8988T (cell line): ENCODE measurements at regions not wholly inside any gene's neighbourhood (a gene's known extent, or its start where the extent isn't known, plus 50 kb on each side); places are given as distances from the start of the nearest gene placed in this dataset.

Experiments
- DNase-seq: peaks from one replicate; pipeline ENCODE4 v3.0.0; 2011

DNA sequence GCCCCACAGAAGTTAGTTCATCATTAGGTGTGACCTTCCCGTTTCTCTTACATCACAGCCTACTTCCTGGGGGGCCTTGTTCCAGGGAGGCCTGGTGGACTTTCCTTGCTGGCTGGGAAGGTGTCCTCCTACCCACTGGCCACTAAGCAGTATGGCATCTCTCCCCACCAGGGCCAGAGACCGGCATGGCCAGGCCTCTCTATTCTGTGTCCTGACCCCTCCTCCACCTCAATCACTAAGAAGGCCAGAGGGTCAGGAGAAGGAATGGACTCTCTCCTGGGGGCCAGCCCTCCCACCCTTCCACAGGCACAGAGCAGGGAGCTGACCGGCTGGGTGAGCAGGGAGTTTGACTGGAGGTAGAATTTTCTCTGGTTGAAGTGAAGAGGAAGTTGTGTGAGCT is 81.9 kb downstream of the PJA1 start:
- DNase-seq: no peak

DNA sequence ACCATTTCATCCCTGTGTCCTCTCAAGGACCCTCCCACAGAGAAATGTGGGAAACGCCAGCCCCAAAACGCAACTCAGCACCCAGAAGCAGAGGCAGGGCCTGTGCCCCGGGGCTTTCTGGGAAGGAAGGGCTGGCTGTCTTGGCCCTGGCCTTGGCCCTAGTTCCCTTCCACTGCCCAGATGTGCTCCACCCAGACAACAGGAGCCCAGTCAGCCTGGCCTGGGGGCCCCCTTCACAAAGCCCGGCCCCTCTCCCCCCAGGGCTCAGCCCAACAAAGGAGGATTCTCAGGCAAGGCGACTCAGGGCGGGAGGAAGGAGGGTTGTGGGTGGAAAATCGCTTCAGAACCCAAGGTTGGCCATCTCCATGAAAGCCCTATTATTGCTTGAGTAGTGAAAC is 82.5 kb downstream of the PJA1 start:
- DNase-seq: no peak

DNA sequence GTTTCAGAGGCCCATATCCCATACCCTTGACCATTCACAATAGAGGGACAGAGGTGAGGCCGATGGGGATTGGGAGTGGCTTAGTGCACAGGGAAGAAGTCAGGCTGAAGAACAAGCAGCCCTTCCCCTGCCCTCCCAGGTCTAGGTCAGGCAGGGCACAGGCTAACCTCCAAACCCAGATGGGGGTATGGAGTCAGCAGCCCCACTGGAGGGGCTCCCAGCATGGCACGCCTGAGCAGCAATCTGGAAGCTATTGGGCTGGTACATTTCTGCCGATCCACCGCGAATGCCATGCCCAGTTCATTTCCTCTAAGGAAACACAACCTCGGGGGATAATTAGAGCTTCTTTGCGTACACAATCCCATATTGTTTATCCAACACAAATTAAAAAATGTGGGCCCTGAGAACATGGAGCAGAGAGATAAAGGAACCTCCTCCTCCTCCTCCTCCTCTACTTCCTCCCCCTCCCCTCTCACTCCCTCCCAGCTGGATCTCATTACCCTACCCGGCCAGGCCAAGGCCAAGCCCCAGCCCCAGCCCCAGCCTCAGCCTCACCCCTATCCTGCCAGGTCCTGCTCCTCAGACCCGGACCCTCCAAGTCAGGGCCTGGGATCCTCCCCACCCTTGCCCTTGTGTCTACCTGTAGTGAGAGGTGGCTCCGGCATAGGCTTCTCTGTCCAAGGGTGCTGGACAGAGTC is 83.0 kb downstream of the PJA1 start:
- no peak for DNase-seq

DNA sequence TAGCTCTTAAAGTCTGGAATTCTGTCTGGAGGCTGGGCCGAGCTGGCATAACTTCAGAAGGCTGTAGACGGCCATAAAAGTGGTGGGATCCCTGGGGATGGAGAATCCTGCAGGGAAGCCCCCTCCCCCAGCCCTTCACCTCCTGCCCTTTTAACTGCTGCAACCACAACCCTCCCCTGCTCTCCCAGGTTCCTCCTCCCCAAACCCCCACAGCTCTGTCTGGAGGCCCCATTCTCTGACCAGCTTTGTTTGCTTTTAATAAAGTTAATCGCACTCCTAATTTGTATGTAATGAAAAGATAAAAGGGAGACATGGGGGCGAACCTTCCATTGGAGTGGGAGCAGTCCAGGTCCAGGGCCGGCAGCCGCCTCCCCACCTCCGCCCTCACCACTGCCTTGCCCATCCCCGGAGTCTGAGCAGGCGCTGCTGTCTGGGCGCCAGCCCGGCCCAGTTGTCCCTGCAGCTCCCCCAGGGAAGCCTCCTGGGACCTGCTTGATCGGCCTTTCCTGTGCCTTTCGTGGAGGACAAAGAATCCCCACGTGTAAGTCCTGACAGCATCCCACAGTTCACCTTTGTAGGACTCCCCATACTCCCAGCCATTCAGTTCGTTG is 84.3 kb downstream of the PJA1 start:
- DNase-seq: no peak

DNA sequence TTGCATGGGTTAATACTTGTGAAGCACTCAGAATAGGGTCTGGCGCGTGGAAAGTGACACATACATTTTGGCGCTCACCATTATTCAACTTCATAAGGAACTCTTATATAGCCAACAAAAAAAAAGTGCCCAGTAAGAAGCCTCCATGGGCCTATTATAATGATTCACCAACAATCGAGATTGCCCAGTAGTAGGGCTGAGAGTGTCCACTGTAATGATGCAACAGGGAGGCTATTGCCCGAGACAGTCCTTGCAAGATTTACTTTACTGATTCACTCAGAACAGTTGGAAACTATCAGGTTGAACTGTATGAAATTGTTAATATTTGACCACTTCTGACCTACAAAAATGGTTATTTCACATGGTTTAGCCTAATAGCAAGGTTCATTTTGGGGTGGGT is 86.0 kb downstream of the PJA1 start:
- DNase-seq: no peak

DNA sequence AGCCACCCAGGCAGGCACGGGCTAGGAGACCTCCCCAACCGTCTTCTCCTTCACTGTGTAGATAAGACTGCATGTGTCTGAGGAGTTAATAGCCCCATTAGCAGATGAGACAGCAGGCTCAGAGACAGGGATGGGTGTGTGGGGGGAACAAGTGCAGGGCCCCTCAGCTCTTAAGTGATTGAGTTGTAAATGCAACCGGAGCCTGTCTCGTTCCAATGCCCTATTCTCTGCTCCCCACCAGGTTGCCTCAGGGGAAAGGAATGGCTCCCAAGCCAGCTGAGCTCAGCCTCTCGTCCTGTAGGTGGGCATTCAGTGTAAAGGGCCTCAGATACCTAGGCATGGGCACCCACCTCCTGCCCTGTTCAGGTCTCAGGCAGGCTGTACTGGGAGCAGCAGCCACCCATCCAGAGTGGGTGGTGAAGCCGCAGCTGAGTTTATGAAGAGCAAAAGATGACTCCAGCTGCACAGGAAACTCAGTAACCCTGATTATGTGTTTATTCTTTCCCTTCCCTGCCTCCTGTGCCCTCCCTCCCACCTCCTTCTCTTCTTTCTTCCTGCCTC is 87.3 kb downstream of the PJA1 start:
- DNase-seq: no peak

DNA sequence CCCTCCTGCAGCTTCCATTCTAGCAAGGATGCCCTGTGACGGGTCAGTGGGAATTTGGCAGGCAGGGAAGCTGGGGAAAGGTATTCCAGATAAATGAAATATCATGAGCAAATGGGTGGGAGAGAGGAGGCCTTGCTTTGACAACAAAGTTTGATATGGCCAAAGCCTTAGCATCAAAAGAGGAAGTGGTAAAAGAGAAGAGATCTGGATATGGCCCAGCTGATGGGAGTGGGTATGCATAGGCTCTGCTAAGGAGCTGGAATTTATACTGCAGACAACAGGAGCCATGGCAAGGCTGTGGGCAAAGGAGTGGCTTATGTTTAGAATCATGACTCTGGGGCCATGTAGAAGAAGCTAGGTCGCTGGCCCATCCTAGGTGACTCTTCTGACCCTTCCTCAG is 89.2 kb downstream of the PJA1 start:
- DNase-seq: no peak

DNA sequence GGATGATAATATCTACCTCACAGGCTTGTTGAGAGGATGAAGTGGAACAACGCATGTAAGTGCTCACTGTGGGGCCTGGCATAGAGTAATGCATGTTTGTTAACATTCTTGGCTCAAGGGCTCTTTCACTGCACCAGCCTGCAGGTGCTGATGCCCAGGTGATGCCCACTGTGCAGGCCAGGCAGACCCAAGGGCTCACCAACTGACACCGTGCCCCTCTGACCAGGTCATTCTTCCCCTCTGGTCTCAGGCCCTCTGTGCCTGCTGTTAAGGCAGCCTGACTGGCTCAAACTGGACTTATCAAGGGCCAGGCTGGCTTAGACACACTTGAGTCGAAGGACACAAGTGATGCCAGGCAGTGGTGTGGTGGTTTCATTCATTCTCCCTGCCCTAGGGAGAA is 90.5 kb downstream of the PJA1 start:
- DNase-seq: no peak

DNA sequence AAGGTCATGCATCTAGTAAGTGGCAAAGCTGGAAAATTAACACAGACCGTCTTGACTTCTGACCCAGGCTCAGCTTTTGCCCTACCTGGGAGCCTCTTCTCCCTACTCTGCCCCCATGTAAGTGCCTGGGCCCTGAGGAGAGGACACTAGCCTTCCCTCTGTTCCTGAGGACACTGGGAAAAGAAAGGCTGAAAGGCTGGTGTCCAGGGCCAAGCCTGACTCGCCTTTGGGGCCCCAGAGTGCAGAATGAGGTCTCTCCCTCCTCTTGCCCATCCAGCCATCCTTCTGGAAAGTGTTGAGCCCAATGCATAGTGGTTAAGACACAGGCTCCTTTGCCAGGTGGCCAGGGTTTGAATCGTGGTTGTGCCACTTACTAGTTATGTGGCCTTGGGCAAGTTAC is 91.5 kb downstream of the PJA1 start:
- DNase-seq: no peak

DNA sequence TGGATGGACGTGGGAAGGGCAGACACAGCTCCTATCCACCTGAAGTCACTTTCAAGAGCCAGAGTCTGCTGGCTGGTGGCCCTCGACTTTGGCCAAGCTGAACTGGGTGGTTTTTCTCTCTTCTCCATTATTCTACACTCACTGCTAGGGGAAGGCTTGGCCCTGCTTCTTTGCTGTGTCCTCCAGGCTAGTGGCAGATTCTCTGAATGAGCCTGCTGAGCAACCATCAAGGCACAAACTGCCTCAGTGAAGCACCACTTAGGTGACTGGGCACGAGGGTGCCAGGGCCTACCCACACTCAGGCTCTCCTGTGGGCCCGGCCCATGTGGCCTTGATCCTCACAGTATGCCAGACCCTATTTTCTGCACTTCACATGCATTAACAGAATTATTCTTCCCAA is 92.0 kb downstream of the PJA1 start:
- DNase-seq: no peak

DNA sequence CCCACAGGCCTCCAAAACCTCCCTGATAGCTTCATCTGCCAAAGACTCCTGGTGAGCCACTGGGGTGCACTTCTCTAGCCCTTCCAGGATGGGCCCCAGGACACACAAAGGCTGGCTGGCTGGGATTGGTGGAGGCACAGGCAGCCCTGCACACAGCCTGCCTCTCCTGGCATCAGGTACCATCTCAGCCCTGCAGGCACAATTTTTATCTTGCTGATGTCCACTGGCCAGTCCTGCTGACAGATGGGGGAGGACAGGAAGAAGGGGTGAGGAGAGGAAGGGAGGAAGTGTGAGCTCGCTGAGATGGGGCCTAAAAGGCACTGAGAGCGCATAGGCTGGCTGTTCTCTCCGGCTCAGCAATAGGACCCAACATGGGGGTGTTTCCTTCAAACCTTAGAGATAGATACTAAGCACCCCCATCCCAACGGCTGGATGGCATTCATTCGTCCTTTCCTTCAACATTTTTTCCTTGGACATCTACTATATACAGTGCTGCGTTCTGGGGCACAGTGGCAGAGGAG is 92.7 kb downstream of the PJA1 start:
- no peak for DNase-seq

DNA sequence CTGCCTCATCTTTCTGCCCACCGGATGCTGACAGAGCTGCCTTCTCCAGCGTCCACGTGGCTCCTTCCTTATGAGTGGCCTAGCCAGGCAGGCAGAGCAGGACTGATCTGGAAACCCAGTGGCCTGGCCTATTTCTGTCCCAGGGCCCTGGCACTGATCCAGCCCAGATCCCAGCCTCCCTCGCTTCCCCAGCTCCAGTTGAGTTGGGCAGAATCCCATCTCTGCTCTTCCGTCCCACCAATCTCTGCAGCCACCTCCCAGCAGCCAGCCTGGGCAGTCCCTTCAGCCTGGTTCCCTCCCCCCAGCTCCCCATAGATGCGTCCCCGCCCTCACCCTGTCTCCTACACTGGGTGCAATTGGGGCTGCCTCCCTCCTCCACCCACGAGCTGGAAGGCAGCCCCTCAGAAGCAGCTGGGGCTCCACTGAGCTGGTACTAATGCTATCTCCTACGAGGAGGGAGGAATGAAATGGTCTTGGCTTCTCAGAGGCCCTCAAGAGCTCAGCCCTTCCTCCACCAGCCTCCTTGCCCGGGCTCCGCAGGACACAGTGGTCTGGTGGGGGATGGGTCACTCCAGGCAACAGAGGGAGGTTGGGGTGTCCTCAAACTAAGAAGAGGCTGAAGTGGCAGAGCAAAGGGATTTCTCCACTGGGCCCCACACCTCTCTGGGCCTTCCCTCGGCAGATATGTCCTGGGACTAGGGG is 94.2 kb downstream of the PJA1 start:
- DNase-seq: no peak

DNA sequence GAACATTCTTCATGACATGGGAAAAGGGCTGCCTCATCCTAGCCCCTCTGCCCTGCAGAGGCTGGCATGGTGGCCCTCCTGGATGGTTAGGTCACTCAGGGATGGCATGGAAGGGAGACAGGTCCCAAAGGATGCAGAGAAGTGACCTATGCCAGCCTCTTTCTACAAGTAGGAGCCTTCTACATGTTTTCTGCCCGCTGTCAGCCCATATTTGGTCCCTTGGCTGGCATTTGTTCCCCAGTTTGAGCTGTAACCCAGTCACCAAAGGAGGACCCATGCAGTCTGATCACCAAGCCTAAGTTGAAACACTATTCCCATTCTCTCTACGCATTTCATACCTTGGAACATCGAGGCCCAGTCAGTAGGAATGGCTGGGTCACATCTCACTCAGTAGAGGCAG is 95.4 kb downstream of the PJA1 start:
- DNase-seq: no peak

DNA sequence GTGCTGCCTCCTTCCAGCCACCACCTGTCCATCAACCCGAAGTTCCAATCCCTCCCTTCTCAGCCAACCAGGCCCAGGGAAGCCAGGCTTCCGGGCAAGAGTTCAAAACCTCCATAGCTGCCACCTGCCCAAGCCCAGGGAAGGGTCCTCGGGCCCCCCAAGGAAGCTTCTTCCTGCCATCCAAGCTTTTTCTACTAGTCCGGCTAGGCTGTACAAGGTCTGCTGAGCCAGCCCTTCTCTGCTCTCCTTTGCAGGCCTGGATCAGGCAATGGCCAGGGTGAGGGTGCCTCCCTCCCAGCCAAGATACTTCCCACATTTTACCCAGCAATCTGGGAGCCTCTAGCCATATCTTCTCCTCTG is 96.2 kb downstream of the PJA1 start:
- DNase-seq: no peak

DNA sequence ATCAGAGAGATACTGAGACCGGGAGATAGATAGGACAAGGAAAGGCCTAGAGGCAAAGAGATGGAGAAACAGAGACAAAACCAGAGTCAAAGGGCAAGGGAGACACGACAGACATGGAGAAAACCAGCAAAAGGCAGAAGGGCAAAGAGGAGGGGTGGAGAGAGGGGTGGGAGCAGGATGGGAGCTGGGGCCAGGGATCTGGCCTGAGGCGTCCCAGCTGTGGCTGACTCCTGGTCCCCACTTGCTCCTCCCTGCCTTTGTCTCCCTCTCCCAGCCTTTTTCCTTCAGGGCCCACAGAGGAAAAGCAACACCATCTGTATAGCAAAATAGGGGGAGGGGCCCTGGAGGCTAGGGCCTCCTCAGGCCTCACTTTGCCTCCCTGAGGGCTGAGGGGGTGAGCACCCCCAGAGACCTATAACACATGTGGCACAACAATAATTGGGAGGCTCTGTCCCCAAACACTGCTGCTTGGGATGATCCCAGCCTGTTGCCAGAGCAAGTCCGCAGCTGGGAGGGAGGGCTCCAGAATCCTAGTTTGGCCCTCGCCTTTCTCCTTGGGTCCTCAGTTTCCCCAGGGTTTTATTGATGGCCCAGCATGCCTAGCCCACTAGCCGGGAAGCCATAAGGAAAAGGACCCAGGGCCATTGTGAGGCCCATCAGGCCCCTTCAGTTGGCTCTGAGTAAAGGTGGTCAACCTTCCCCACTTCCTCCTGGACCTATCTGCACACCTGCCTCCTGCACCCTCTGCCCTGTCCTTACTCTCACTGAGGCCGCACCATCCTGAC is 96.8 kb downstream of the PJA1 start:
- no peak for DNase-seq

DNA sequence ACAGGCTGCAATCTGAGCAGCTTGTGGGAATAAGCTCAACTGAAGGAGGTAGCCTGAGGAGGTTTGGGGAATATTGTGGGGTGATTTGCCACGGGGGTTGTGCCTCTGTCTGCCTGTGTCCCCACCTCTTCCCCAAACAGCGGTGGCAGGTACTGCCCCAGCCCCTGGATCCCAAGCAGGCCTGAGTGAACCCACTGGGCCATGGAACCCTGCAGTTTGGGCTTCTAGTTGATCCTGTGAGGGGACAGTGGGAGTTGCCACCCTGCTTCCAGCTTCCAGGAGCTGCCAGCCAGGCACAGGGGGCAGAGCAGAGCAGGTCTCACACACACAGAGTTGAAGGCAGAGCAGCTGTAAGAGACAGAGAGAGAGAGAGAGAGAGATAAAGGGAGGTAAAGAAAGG is 97.4 kb downstream of the PJA1 start:
- DNase-seq: no peak

DNA sequence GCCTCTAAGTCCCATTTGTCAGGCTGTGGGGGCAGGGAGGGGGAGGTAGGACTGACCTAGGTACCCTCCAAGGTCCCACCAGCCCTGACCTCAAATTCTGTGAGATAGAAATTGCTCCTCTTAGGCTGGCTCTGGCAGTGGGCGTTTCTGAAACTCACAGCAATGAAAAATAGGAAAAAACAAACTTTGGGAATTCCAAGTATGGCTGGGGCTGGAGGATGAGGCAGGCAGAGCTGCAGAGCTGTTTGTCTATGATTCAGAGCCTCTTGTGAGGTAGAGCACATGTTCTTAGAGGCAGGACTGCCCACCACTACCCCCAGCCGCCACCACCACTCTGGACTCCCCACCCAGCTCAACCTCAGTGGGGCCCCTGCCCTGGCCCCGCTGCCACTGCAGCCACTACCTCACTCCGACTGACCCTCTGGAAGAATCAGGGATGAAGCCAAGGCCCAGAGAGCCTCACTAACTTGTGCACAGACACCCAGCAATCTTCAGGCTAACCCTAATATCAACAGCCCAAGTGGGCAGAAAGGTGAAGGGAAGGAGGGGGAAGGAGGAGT is 98.2 kb downstream of the PJA1 start:
- DNase-seq: no peak

DNA sequence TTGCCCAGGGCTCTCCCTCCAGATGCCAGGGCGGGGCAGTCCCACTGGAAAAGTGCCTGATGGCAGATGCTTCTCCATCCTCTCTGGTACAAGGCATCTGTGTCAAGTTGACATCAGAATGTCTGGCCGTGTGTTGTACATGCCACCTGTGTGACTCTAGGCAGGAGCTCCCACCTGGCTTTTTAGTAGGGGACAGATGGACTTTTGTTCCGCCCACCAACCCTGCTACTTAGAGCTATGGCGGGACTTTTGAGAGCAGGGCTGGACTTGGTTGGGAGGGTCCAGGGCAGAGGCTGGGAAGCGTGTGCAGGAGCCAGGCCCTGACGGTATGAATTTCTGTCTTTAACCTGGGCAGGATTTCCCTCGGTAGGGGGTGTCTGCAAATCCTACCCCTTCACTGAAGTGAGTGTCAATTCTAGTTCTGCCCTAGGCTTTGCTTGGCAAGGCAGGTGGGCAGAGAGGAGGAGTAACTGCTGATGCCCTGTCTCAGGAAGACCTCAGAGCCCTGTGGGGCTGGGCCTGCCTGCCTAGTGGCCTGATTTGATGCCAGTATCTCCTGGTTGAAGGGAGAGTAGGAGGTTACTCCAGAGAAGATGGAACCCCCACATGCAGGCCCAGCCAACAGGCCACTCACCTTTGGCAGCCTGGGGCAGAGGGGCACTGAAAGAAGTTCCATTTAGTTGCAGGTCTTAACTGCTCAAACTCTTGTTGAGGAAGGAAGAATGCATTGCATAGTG is 99.1 kb downstream of the PJA1 start:
- no peak for DNase-seq

DNA sequence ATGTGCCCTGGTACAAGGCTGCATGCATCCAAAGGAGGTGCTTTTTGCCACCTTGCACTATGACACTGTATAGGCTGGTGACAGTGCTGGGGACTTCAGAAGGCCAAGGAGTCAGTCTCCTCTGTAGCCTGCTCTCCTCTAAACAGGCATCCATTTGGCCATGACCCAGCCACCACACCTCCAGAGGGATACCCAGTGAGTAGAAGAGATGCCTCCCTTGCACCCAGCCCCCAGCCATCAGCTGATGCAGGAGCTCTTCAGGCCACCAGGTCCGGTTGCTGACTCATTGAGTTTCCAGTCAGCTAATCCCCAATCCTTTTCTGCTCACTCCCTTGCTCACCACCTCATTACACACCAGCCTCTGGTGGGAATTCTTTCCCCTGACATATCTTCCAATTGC is 99.8 kb downstream of the PJA1 start:
- no peak for DNase-seq

DNA sequence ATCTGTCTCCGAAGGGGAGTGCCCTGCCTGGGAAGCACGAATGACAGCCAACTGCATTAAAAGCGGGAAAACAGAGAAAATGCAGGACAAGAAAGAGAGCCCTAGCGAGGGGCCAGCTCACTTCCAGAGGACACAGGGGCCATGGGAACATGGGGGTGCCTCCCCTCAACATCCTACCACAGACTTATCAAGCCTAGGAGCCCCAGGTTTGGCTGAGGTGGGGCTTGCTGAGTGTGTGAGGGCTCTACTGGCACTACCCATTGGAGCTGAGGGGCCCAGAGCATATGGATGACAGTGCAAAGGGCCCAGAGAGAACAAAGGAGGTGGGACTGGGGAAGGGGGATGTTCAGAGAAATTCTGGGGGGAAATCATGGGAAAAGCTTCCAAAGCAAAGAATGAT is 101.8 kb downstream of the PJA1 start:
- no peak for DNase-seq

DNA sequence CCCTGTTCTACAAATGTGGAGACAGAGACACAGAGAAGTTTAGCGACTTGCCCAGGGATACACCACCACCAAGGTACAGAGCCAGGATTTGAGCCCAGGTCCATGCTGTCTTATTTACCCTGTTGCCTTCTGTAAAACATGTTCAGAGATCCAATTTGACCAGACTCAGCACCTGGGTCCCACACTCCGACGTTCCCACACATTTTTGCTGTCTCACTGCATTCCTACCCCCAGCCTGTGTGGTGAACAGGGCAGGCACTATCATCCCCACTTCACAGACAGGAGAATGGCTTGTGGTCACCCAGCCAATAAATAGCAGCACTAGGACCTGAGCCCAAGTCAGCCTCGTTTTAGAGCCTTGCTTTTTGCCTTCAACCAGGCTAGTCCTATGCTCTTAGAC is 102.8 kb downstream of the PJA1 start:
- DNase-seq: no peak
